ENCODE measurements at regions not wholly inside any gene's neighbourhood (a gene's known extent, or its start where the extent isn't known, plus 50 kb on each side); places are given as distances from the start of the nearest gene placed in this dataset.

DNA sequence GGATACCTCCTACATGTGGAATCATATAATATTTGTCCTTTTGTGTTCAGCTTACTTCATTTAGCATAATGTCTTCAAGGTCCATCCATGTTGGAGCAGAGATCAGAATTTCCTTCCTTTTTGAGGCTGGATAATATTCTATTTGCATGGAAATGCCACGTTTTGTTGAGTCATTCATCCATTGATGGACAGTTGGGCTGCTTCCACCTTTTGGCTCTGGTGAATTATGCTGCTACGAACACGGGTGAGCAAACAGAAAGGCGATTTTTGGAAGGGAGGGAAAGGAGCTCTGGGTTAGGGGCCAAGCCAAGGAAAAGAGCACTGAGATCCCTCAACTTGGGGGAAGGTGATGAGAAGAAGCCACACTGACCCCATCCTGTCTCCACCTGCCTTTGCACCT, 260.5 kb downstream of the TNS1 start:
- Mint-ChIP-seq H3K36me3 (ENCODE audit: low read depth) (no peaks in the 10 kb centered on the region), H3K4me1 (peaks cover 3% of the 10 kb centered on the region), H3K27ac (no peak overlapping the region), H3K9me3 (no peaks in the 10 kb centered on the region), H3K4me3 (no peak overlapping the region), H3K27me3 (no peaks in the 10 kb centered on the region)
- ATAC-seq (ENCODE audit: low read depth), result no peak
- CTCF ChIA-PET, result no interaction called here
- no peak for DNase-seq
- TF ChIP-seq, protein P1, sequence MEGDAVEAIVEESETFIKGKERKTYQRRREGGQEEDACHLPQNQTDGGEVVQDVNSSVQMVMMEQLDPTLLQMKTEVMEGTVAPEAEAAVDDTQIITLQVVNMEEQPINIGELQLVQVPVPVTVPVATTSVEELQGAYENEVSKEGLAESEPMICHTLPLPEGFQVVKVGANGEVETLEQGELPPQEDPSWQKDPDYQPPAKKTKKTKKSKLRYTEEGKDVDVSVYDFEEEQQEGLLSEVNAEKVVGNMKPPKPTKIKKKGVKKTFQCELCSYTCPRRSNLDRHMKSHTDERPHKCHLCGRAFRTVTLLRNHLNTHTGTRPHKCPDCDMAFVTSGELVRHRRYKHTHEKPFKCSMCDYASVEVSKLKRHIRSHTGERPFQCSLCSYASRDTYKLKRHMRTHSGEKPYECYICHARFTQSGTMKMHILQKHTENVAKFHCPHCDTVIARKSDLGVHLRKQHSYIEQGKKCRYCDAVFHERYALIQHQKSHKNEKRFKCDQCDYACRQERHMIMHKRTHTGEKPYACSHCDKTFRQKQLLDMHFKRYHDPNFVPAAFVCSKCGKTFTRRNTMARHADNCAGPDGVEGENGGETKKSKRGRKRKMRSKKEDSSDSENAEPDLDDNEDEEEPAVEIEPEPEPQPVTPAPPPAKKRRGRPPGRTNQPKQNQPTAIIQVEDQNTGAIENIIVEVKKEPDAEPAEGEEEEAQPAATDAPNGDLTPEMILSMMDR (IDR thresholded peaks at IDR 0.05), result no peak
- intact Hi-C loops (cut with micrococcal nuclease), result no loop called here
- POLR2A ChIA-PET, result no interaction called here

DNA sequence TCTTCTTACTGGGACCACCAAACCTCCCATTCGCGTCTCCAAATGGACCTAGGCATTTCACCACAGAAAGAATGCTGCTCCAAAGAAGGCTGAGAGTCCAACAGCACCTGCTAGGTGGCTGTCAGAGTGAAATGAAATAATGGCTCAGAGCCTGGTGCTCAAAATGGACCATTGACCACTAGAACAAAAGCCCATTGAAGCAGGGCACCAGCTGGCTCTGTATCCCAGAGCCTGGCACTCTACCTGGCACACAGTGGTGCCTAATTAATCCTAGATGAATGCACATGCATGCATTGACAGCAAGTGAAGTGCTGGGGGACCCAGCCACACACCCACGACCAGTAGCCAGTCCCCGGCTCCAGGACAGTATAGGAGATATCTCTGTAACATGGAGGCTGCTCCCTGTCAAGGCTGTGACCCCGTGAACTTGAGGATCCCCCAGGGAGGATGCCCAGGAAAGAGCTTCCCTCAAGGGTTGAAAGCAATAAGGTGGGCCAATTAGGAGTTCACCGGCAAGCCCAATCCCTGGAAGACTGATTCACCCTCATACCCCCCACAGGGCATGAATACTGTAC, 261.3 kb downstream of the TNS1 start:
- Mint-ChIP-seq H3K27ac (no peak overlapping the region), H3K27me3 (no peaks in the 10 kb centered on the region), H3K36me3 (ENCODE audit: low read depth) (no peaks in the 10 kb centered on the region), H3K9me3 (no peaks in the 10 kb centered on the region), H3K4me3 (no peak overlapping the region), H3K4me1 (peaks cover 5% of the 10 kb centered on the region)
- DNase-seq (no peak), ATAC-seq (ENCODE audit: low read depth) (no peak)
- intact Hi-C loops (cut with micrococcal nuclease), result no loop called here
- ChIA-PET CTCF (no interaction called here), POLR2A (no interaction called here)
- TF ChIP-seq, protein P1 (IDR thresholded peaks at IDR 0.05), result no peak

- H3K9me3 Mint-ChIP-seq, result no peaks in the 10 kb centered on the region
- ATAC-seq (ENCODE audit: low read depth) (no peak), DNase-seq (no peak)
- H3K4me3 Mint-ChIP-seq, result no peak overlapping the region
- H3K36me3 Mint-ChIP-seq (ENCODE audit: low read depth), result no peaks in the 10 kb centered on the region
- peaks cover 5% of the 10 kb centered on the region for H3K4me1 Mint-ChIP-seq
- H3K27ac Mint-ChIP-seq, result no peak overlapping the region
- TF ChIP-seq, protein P1 (IDR thresholded peaks at IDR 0.05), result no peak
- CTCF ChIA-PET, result no interaction called here
- no peaks in the 10 kb centered on the region for H3K27me3 Mint-ChIP-seq
- POLR2A ChIA-PET, result no interaction called here
- intact Hi-C loops (cut with micrococcal nuclease), result no loop called here
Observed at GRCh38 chr2:217740756-217741155, 262.0 kb downstream of the TNS1 start.

GRCh38 chr2:217740178-217740577, 262.6 kb downstream of the TNS1 start:
- Mint-ChIP-seq H3K4me1 (peaks cover 5% of the 10 kb centered on the region), H3K9me3 (no peaks in the 10 kb centered on the region), H3K27ac (no peak overlapping the region), H3K27me3 (peaks cover 3% of the 10 kb centered on the region), H3K4me3 (no peak overlapping the region), H3K36me3 (ENCODE audit: low read depth) (no peaks in the 10 kb centered on the region)
- intact Hi-C loops (cut with micrococcal nuclease), result no loop called here
- ATAC-seq (ENCODE audit: low read depth) (no peak), DNase-seq (no peak)
- TF ChIP-seq, protein P1 (IDR thresholded peaks at IDR 0.05), result no peak
- CTCF ChIA-PET, result no interaction called here
- POLR2A ChIA-PET, result no interaction called here

GRCh38 chr2:217739741-217740140, 263.1 kb downstream of the TNS1 start:
- no peak overlapping the region for H3K4me3 Mint-ChIP-seq

More at GRCh38 chr2:217739741-217740140, 263.1 kb downstream of the TNS1 start:
- TF ChIP-seq, protein P1 (IDR thresholded peaks at IDR 0.05), result no peak
- POLR2A ChIA-PET, result interaction anchor here (0.7 kb wide), 1 partner anchor 673 kb away, joined by 3 read pairs; no protein-coding TSS in a partner anchor
- H3K27ac Mint-ChIP-seq, result no peak overlapping the region
- peaks cover 5% of the 10 kb centered on the region for H3K4me1 Mint-ChIP-seq
- peaks cover 3% of the 10 kb centered on the region for H3K27me3 Mint-ChIP-seq
- H3K36me3 Mint-ChIP-seq (ENCODE audit: low read depth), result no peaks in the 10 kb centered on the region
- ATAC-seq (ENCODE audit: low read depth), result no peak
- H3K9me3 Mint-ChIP-seq, result no peaks in the 10 kb centered on the region
- CTCF ChIA-PET, result no interaction called here
- intact Hi-C loops (cut with micrococcal nuclease), result no loop called here
- no peak for DNase-seq

Data from activated B cell treated with CpG ODN at 0.5 μM for 24 hours (primary cell).